H9 (cell line): ENCODE measurements at regions not wholly inside any gene's neighbourhood (a gene's known extent, or its start where the extent isn't known, plus 50 kb on each side); places are given as distances from the start of the nearest gene placed in this dataset.

Source experiments
- DNase-seq: peaks from one replicate; pipeline ENCODE4 v3.0.0-alpha.2; 2017
- H2AFZ ChIP-seq: one replicate; pipeline ENCODE4 v1.6.1; 2013; ENCODE audit warnings: mild to moderate bottlenecking, low read length, control low read depth, moderate library complexity
- H2AK5ac ChIP-seq: 2 replicates; pipeline ENCODE4 v1.6.1; 2013; ENCODE audit warnings: low read length, control low read depth, mixed read lengths; ENCODE audit not compliant: insufficient read length
- H2BK120ac ChIP-seq: one replicate; pipeline ENCODE4 v1.6.1; 2013; ENCODE audit warnings: low read depth, mild to moderate bottlenecking, low read length, control low read depth, inconsistent platforms; ENCODE audit not compliant: poor library complexity, severe bottlenecking
- H2BK12ac ChIP-seq: 2 replicates; pipeline ENCODE4 v1.6.1; 2013; ENCODE audit warnings: low read length, control low read depth, mixed read lengths, low read depth; ENCODE audit not compliant: insufficient read length
- H2BK15ac ChIP-seq: 2 replicates; pipeline ENCODE4 v1.6.1; 2013; ENCODE audit warnings: low read depth, low read length, control low read depth
- H2BK20ac ChIP-seq: one replicate; pipeline ENCODE4 v1.6.1; 2013; ENCODE audit warnings: low read depth, mild to moderate bottlenecking, low read length, control low read depth, inconsistent platforms; ENCODE audit not compliant: poor library complexity, severe bottlenecking
- H2BK5ac ChIP-seq: 2 replicates; pipeline ENCODE4 v1.6.1; 2013; ENCODE audit warnings: low read length, control low read depth, mixed read lengths; ENCODE audit not compliant: insufficient read length
- H3K14ac ChIP-seq: 2 replicates; pipeline ENCODE4 v1.6.1; 2013; ENCODE audit warnings: low read length, control low read depth; ENCODE audit not compliant: insufficient read depth
- H3K18ac ChIP-seq: 2 replicates; pipeline ENCODE4 v1.6.1; 2013; ENCODE audit warnings: low read depth, mild to moderate bottlenecking, mixed read lengths, low read length, control low read depth; ENCODE audit not compliant: insufficient read length
- H3K23ac ChIP-seq: 2 replicates; pipeline ENCODE4 v1.6.1; 2013; ENCODE audit warnings: low read length, control low read depth, mixed read lengths, low read depth; ENCODE audit not compliant: insufficient read length
- H3K23me2 ChIP-seq: 2 replicates; pipeline ENCODE4 v1.6.1; 2013; ENCODE audit warnings: low read depth, mild to moderate bottlenecking, mixed read lengths, low read length, control low read depth; ENCODE audit not compliant: insufficient read length, poor library complexity, severe bottlenecking
- H3K27ac ChIP-seq: 2 replicates; pipeline ENCODE4 v1.5.1; 2013; ENCODE audit warnings: low read length, control low read depth, mixed read lengths, low read depth; ENCODE audit not compliant: insufficient read length
- H3K27me3 ChIP-seq: 2 replicates; pipeline ENCODE4 v1.6.1; 2013; ENCODE audit warnings: low read length, control low read depth, inconsistent platforms; ENCODE audit not compliant: insufficient read depth
- H3K4ac ChIP-seq: 2 replicates; pipeline ENCODE4 v1.6.1; 2013; ENCODE audit warnings: low read depth, mild to moderate bottlenecking, control low read depth, inconsistent platforms, low read length, moderate library complexity
- H3K4me1 ChIP-seq: 2 replicates; pipeline ENCODE4 v1.6.1; 2013; ENCODE audit warnings: low read length, control low read depth, inconsistent platforms; ENCODE audit not compliant: insufficient read depth
- H3K4me2 ChIP-seq: 2 replicates; pipeline ENCODE4 v1.6.1; 2013; ENCODE audit warnings: low read length, control low read depth, mixed read lengths; ENCODE audit not compliant: insufficient read length, insufficient read depth
- H3K56ac ChIP-seq: 2 replicates; pipeline ENCODE4 v1.6.1; 2013; ENCODE audit warnings: low read depth, mild to moderate bottlenecking, mixed read lengths, low read length, control low read depth; ENCODE audit not compliant: insufficient read length
- H3K79me1 ChIP-seq: 2 replicates; pipeline ENCODE4 v1.6.1; 2013; ENCODE audit warnings: low read depth, mild to moderate bottlenecking, moderate library complexity, low read length, control low read depth, inconsistent platforms; ENCODE audit not compliant: insufficient read depth, poor library complexity, severe bottlenecking
- H3K79me2 ChIP-seq: 2 replicates; pipeline ENCODE4 v1.6.1; 2013; ENCODE audit warnings: low read length, control low read depth, inconsistent platforms; ENCODE audit not compliant: insufficient read depth
- H3K9ac ChIP-seq: 2 replicates; pipeline ENCODE4 v1.6.1; 2013; ENCODE audit warnings: low read length, control low read depth, mixed read lengths; ENCODE audit not compliant: insufficient read length; ENCODE audit errors: extremely low read depth
- H3K9me3 ChIP-seq: one replicate; pipeline ENCODE4 v1.6.1; 2013; ENCODE audit warnings: low read depth, low read length, inconsistent platforms; ENCODE audit not compliant: control insufficient read depth
- H3T11ph ChIP-seq: one replicate; pipeline ENCODE4 v1.6.1; 2013; ENCODE audit warnings: mild to moderate bottlenecking, low read length, control low read depth, inconsistent platforms
- H4K20me1 ChIP-seq: one replicate; pipeline ENCODE4 v1.6.1; 2013; ENCODE audit not compliant: control insufficient read depth, insufficient read length, insufficient read depth
- H4K5ac ChIP-seq: 2 replicates; pipeline ENCODE4 v1.6.1; 2013; ENCODE audit warnings: low read depth, mild to moderate bottlenecking, mixed read lengths, low read length, control low read depth; ENCODE audit not compliant: insufficient read length
- H4K8ac ChIP-seq: replicated peaks from 2 replicates; pipeline ENCODE4 v1.6.1; 2013; ENCODE audit warnings: low read length, control low read depth, mixed read lengths, low read depth; ENCODE audit not compliant: insufficient read length
- H4K91ac ChIP-seq: 2 replicates; pipeline ENCODE4 v1.6.1; 2013; ENCODE audit warnings: low read depth, mild to moderate bottlenecking, moderate library complexity, mixed read lengths, low read length, control low read depth; ENCODE audit not compliant: insufficient read length
- H3K27ac Mint-ChIP-seq, 3 experiments: 2 replicates in 2 of 3; 3 replicates in 1 of 3; pipeline ENCODE4 v1.8.0; 2020 to 2021; ENCODE audit warnings: mixed read lengths in 3 of 3, mild to moderate bottlenecking in 1 of 3, moderate library complexity in 1 of 3
- H3K27me3 Mint-ChIP-seq: 2 replicates; pipeline ENCODE4 v1.8.0; 2021; ENCODE audit warnings: low read depth, mild to moderate bottlenecking, moderate library complexity, mixed read lengths
- H3K36me3 Mint-ChIP-seq, 3 experiments: 2 replicates in 2 of 3; 3 replicates in 1 of 3; pipeline ENCODE4 v1.8.0; 2020 to 2021; ENCODE audit warnings: low read depth in 3 of 3, mixed read lengths in 3 of 3; ENCODE audit not compliant: insufficient read depth in 1 of 3
- H3K4me1 Mint-ChIP-seq, 2 experiments: 2 replicates each; pipeline ENCODE4 v1.8.0; 2020; ENCODE audit warnings: mixed read lengths in 2 of 2
- H3K4me3 Mint-ChIP-seq, 2 experiments: 2 replicates in 1 of 2; 3 replicates in 1 of 2; pipeline ENCODE4 v1.8.0; 2020 to 2021; ENCODE audit warnings: mild to moderate bottlenecking in 2 of 2, mixed read lengths in 2 of 2, moderate library complexity in 1 of 2
- H3K9me3 Mint-ChIP-seq, 2 experiments: 2 replicates in 1 of 2; 3 replicates in 1 of 2; pipeline ENCODE4 v1.8.0; 2020; ENCODE audit warnings: mild to moderate bottlenecking in 2 of 2, mixed read lengths in 2 of 2, moderate library complexity in 1 of 2
- CTCF ChIP-seq: fragments of 200-600 bp; sonication (generic); conservative IDR thresholded peaks from 3 replicates; pipeline ENCODE4 v1.8.0; 2021; ENCODE audit warnings: antibody characterized with exemption, mild to moderate bottlenecking
- WGBS: extraction: QIAGEN DNeasy Blood & Tissue Kit; methylation state at CpG from one replicate; pipeline ENCODE4 v1.1.7; 2013; ENCODE audit warnings: missing lambda C conversion rate, low lambda C conversion rate, mixed read lengths; ENCODE audit not compliant: insufficient read length; ENCODE audit errors: extremely low coverage; 5-methylcytosine and 5-hydroxymethylcytosine counted together

GRCh38 chr1:30275926-30276764 lies 447.2 kb downstream of the MATN1 start:
- Histone ChIP-seq H3K4me2 (no peak overlapping the region), H3K79me1 (no peaks in the 10 kb centered on the region), H2BK20ac (no peak overlapping the region), H2BK5ac (no peak overlapping the region), H3K9ac (no peak overlapping the region), H3K14ac (no peak overlapping the region), H4K8ac (no peak overlapping the region), H2BK12ac (no peak overlapping the region), H3K4ac (no peak overlapping the region), H3K79me2 (no peaks in the 10 kb centered on the region), H2BK120ac (no peak overlapping the region), H4K20me1 (no peaks in the 10 kb centered on the region), H3T11ph (no peak overlapping the region), H2BK15ac (no peak overlapping the region), H4K5ac (no peak overlapping the region), H3K27me3 (no peaks in the 10 kb centered on the region), H3K9me3 (no peaks in the 10 kb centered on the region), H3K56ac (no peak overlapping the region), H3K23me2 (no peaks in the 10 kb centered on the region), H2AFZ (no peak overlapping the region), H4K91ac (no peak overlapping the region), H3K18ac (no peak overlapping the region), H3K27ac (no peak overlapping the region), H3K4me1 (no peaks in the 10 kb centered on the region), H2AK5ac (no peak overlapping the region), H3K23ac (no peak overlapping the region)
- no peak overlapping the region for H3K27ac Mint-ChIP-seq
- no peak overlapping the region for H3K4me3 Mint-ChIP-seq
- peaks cover 4% of the 10 kb centered on the region for H3K27me3 Mint-ChIP-seq
- no peak for TF ChIP-seq CTCF
- H3K4me1 Mint-ChIP-seq: 0 out of 4 replicates have a peak, but pooled peaks cover 0 to 2% of the 10 kb centered on the region in 2 experiments
- no peaks in the 10 kb centered on the region for H3K36me3 Mint-ChIP-seq
- no CpG with 5 or more reads among the region's 15 CpGs for WGBS
- peak; percentile 14 for DNase-seq
- H3K9me3 Mint-ChIP-seq: no peaks in the 10 kb centered on the region; a peak in 1 of 5 replicates
